NCI-H460 (cell line): ENCODE measurements at regions not wholly inside any gene's neighbourhood (a gene's known extent, or its start where the extent isn't known, plus 50 kb on each side); places are given as distances from the start of the nearest gene placed in this dataset.
"Not testable (repeated sequence)": the region's sequence is repeated elsewhere in the genome, so short reads cannot be mapped to it uniquely, and the experiment has no call there.

ENCODE experiments used
- DNase-seq: peaks from one replicate; pipeline ENCODE4 v3.0.0-alpha.2; 2016; ENCODE audit warnings: low read depth; ENCODE audit errors: extremely low read depth

GRCh38 chrX:3512150-3512549, 165.7 kb upstream of the MXRA5 start:
- DNase-seq, result peak; percentile 24

GRCh38 chrX:3509934-3510333, 163.5 kb upstream of the MXRA5 start:
- no peak for DNase-seq

- DNase-seq, result no peak
These were observed 158.5 kb upstream of the MXRA5 start for GRCh38 chrX:3504916-3505315.

- DNase-seq, result no peak
These were observed 155.5 kb upstream of the MXRA5 start for GRCh38 chrX:3501833-3502535.

GRCh38 chrX:3495836-3496769, 149.7 kb upstream of the MXRA5 start:
- not testable (repeated sequence) for DNase-seq

GRCh38 chrX:3493605-3494004, 147.2 kb upstream of the MXRA5 start:
- DNase-seq, result no peak

GRCh38 chrX:3485727-3486126, 139.3 kb upstream of the MXRA5 start:
- DNase-seq, result no peak

GRCh38 chrX:3479026-3479425, 132.6 kb upstream of the MXRA5 start:
- DNase-seq, result no peak

GRCh38 chrX:3476973-3477372, 130.5 kb upstream of the MXRA5 start:
- DNase-seq, result no peak

GRCh38 chrX:3470211-3470679, 123.8 kb upstream of the MXRA5 start:
- not testable (repeated sequence) for DNase-seq

GRCh38 chrX:3468031-3468430, 121.6 kb upstream of the MXRA5 start:
- DNase-seq, result no peak

GRCh38 chrX:3465017-3465416, 118.6 kb upstream of the MXRA5 start:
- DNase-seq, result no peak

GRCh38 chrX:3462166-3462508, 115.7 kb upstream of the MXRA5 start:
- no peak for DNase-seq

GRCh38 chrX:3461397-3462165, 115.1 kb upstream of the MXRA5 start:
- DNase-seq, result no peak

- DNase-seq, result no peak
These were observed 109.3 kb upstream of the MXRA5 start for GRCh38 chrX:3455796-3456195.

GRCh38 chrX:3451571-3451970, 105.1 kb upstream of the MXRA5 start:
- DNase-seq, result no peak

- DNase-seq, result no peak
These were observed 104.6 kb upstream of the MXRA5 start for GRCh38 chrX:3450881-3451570.

- no peak for DNase-seq
These were observed 102.8 kb upstream of the MXRA5 start for GRCh38 chrX:3449287-3449686.

- DNase-seq, result no peak
These were observed 102.1 kb upstream of the MXRA5 start for GRCh38 chrX:3448563-3448962.

GRCh38 chrX:3445806-3446490, 99.5 kb upstream of the MXRA5 start:
- DNase-seq, result no peak
